Endothelial cell of umbilical vein (primary cell): ENCODE measurements at regions not wholly inside any gene's neighbourhood (a gene's known extent, or its start where the extent isn't known, plus 50 kb on each side); places are given as distances from the start of the nearest gene placed in this dataset.

ENCODE experiments used
- BruUV-seq: library from RNA; stranded (reverse); fragments of 400-500 nt; replicated peaks from 2 replicates; lab custom pipeline; 2021; lab: Mats Ljungman, UMichigan
- CTCF ChIA-PET: fragments of 300-600, 350-600 bp; sonication (Branson Sonifier 250); formaldehyde crosslinking; loops from one replicate; lab custom pipeline; 2021; ENCODE audit warnings: antibody characterized with exemption, inconsistent platforms; lab: Charles Lee
- POLR2A ChIA-PET: fragments of 300-600, 350-600 bp; sonication (Branson Sonifier 250); formaldehyde crosslinking; loops from one replicate; lab custom pipeline; 2021; ENCODE audit warnings: antibody characterized with exemption, inconsistent platforms; lab: Charles Lee
- DNase-seq: peaks from one replicate; pipeline ENCODE4 v3.0.0-alpha.2; 2011; ENCODE audit warnings: low read depth, low spot score
- FAIRE-seq: peaks from 2 replicates; lab custom pipeline; 2011; peaks lifted over from hg19 to GRCh38; lab: Jason Lieb, UNC
- H2AFZ ChIP-seq: 2 replicates; pipeline ENCODE4 v1.6.0; 2012; ENCODE audit warnings: low read depth, low read length, control low read depth, inconsistent platforms
- H3K27ac ChIP-seq: 2 replicates; pipeline ENCODE4 v1.5.1; 2011; ENCODE audit warnings: low read depth, mild to moderate bottlenecking, control low read depth, low read length, moderate library complexity; ENCODE audit not compliant: insufficient read depth
- H3K27me3 ChIP-seq, 2 experiments: 2 replicates each; pipeline versions ENCODE4 v1.6.0 to v1.6.1; 2011; ENCODE audit warnings: low read length in 2 of 2, mixed read lengths in 1 of 2; ENCODE audit not compliant: control insufficient read depth in 2 of 2, insufficient read depth in 2 of 2
- H3K36me3 ChIP-seq, 2 experiments: 2 replicates in 1 of 2; 3 replicates in 1 of 2; pipeline ENCODE4 v1.5.1; 2011; ENCODE audit warnings: low read length in 2 of 2, mild to moderate bottlenecking in 1 of 2, moderate library complexity in 1 of 2; ENCODE audit not compliant: control insufficient read depth in 2 of 2, insufficient read depth in 2 of 2; ENCODE audit errors: extremely low read depth in 1 of 2
- H3K4me1 ChIP-seq: 3 replicates; pipeline ENCODE4 v1.5.1; 2011; ENCODE audit warnings: mild to moderate bottlenecking, low read length; ENCODE audit not compliant: control insufficient read depth, insufficient read depth; ENCODE audit errors: extremely low read depth
- H3K4me2 ChIP-seq: 2 replicates; pipeline ENCODE4 v1.6.1; 2011; ENCODE audit warnings: low read length, control low read depth, mixed read lengths; ENCODE audit not compliant: insufficient read depth
- H3K4me3 ChIP-seq, 3 experiments: fragments of 200-600 bp in 1 of 3; sonication (generic), shearing (Covaris generic) in 1 of 3; replicated peaks in 1 of 3; 2 replicates each; pipeline ENCODE4 v1.5.1; 2011 to 2016; ENCODE audit warnings: control low read depth in 3 of 3, low read length in 3 of 3, mild to moderate bottlenecking in 2 of 3, inconsistent platforms in 1 of 3, low read depth in 1 of 3, moderate library complexity in 1 of 3; ENCODE audit not compliant: insufficient read depth in 1 of 3
- H3K79me2 ChIP-seq: 2 replicates; pipeline ENCODE4 v1.6.0; 2012; ENCODE audit warnings: low read length, inconsistent platforms; ENCODE audit not compliant: control insufficient read depth, insufficient read depth
- H3K9ac ChIP-seq: replicated peaks from 2 replicates; pipeline ENCODE3; 2011; ENCODE audit warnings: low read length, control low read depth; ENCODE audit not compliant: insufficient read depth; ENCODE audit errors: extremely low read depth
- H3K9me1 ChIP-seq: replicated peaks from 3 replicates; pipeline ENCODE4 v1.6.0; 2011; ENCODE audit warnings: mild to moderate bottlenecking, low read length; ENCODE audit not compliant: control insufficient read depth, insufficient read depth; ENCODE audit errors: extremely low read depth
- H3K9me3 ChIP-seq: replicated peaks from 2 replicates; pipeline ENCODE4 v1.5.1; 2012; ENCODE audit warnings: low read length, inconsistent platforms; ENCODE audit not compliant: control insufficient read depth, insufficient read depth
- H4K20me1 ChIP-seq: replicated peaks from 2 replicates; pipeline ENCODE3; 2011; ENCODE audit warnings: mild to moderate bottlenecking, low read length; ENCODE audit not compliant: control insufficient read depth, insufficient read depth; ENCODE audit errors: extremely low read depth
- EZH2 ChIP-seq: IDR thresholded peaks from 2 replicates; pipeline ENCODE4 v1.6.1; 2012; ENCODE audit warnings: borderline replicate concordance, low read depth, mild to moderate bottlenecking, moderate library complexity, low read length, inconsistent platforms; ENCODE audit not compliant: severe bottlenecking
- FOS ChIP-seq: IDR thresholded peaks from 2 replicates; pipeline ENCODE4 v1.6.1; 2011; ENCODE audit warnings: mild to moderate bottlenecking, low read length, moderate library complexity, borderline replicate concordance; ENCODE audit not compliant: insufficient read depth
- GATA2 ChIP-seq: IDR thresholded peaks from 2 replicates; pipeline ENCODE4 v1.7.0; 2011; ENCODE audit warnings: low read depth, mild to moderate bottlenecking, moderate library complexity, mixed read lengths, low read length; ENCODE audit not compliant: insufficient read length, insufficient read depth
- JUN ChIP-seq: IDR thresholded peaks from 2 replicates; pipeline ENCODE4 v1.6.1; 2011; ENCODE audit warnings: borderline replicate concordance, low read depth; ENCODE audit not compliant: insufficient read length, insufficient read depth
- MYC ChIP-seq: IDR thresholded peaks from one replicate; pipeline ENCODE4 v1.6.1; 2011; ENCODE audit warnings: mild to moderate bottlenecking, low read depth, low read length
- POLR2A ChIP-seq: IDR thresholded peaks from 2 replicates; pipeline ENCODE4 v1.6.1; 2012; ENCODE audit warnings: low read depth, mild to moderate bottlenecking, control low read depth, low read length
- POLR2AphosphoS5 ChIP-seq: IDR thresholded peaks from 2 replicates; pipeline ENCODE4 v1.6.1; 2012; ENCODE audit warnings: low read depth, mild to moderate bottlenecking, control low read depth, low read length, moderate library complexity; ENCODE audit not compliant: insufficient read depth
- dilution Hi-C: fragments of 300-500 bp; cut with MboI; formaldehyde crosslinking; loops from one replicate; pipeline ENCODE4 v1.15.0; 2019; ENCODE audit warnings: low sequenced_read_pairs; ENCODE audit not compliant: extremely low pct_ligation_motif_present
- intact Hi-C: fragments of 100-400 bp; cut with micrococcal nuclease; formaldehyde crosslinking; loops from one replicate; pipeline ENCODE4 v1.10.0; 2022
- TF ChIP-seq, protein P1 (sequence below), 2 donors: IDR thresholded peaks; 1 replicate in 1 of 2; 2 replicates in 1 of 2; pipeline ENCODE4 v1.5.1; 2011; ENCODE audit warnings: low read length in 2 of 2, mild to moderate bottlenecking in 2 of 2, moderate library complexity in 2 of 2, control low read depth in 1 of 2, inconsistent platforms in 1 of 2, low read depth in 1 of 2; ENCODE audit not compliant: insufficient read depth in 1 of 2; ENCODE audit errors: extremely low read depth in 1 of 2
- TF ChIP-seq, protein P2 (sequence below): IDR thresholded peaks from 2 replicates; pipeline ENCODE4 v1.6.1; 2011; ENCODE audit not compliant: insufficient read depth, insufficient read length

DNA sequence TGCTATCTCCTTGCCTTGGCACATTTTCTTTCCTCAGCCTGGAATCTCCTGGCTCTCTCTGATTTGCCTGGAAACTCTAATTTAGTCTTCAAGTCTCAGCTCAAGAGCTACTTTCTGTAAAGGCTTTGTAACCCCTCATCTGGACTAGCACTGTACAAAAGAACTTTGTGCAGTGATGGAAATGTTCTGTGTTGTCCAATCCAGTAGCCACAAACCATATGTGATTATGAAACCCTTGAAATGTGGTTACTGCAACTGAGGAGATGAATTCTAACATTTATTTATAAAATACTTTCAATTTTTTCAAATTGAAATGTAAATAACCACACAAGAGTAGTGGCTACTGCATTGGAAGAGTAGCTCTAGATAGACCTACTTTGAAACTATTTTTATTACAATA, 66.6 kb upstream of the HS3ST1 start:
- Histone ChIP-seq H3K4me3 (no peak overlapping the region), H3K27me3 (no peaks in the 10 kb centered on the region), H3K9me3 (no peaks in the 10 kb centered on the region), H2AFZ (no peak overlapping the region), H3K4me2 (no peak overlapping the region), H3K9ac (no peak overlapping the region), H3K79me2 (no peaks in the 10 kb centered on the region), H4K20me1 (no peaks in the 10 kb centered on the region), H3K36me3 (no peaks in the 10 kb centered on the region), H3K9me1 (no peaks in the 10 kb centered on the region), H3K27ac (no peak overlapping the region), H3K4me1 (no peaks in the 10 kb centered on the region)
- intact Hi-C loops, result no loop called here
- no TSS peak for BruUV-seq
- CTCF ChIA-PET, result no interaction called here
- DNase-seq (no peak), FAIRE-seq (no peak)
- TF ChIP-seq POLR2A (no peak), POLR2AphosphoS5 (no peak), EZH2 (no peak), JUN (no peak), GATA2 (no peak), FOS (no peak), MYC (no peak)
- TF ChIP-seq, protein P1, sequence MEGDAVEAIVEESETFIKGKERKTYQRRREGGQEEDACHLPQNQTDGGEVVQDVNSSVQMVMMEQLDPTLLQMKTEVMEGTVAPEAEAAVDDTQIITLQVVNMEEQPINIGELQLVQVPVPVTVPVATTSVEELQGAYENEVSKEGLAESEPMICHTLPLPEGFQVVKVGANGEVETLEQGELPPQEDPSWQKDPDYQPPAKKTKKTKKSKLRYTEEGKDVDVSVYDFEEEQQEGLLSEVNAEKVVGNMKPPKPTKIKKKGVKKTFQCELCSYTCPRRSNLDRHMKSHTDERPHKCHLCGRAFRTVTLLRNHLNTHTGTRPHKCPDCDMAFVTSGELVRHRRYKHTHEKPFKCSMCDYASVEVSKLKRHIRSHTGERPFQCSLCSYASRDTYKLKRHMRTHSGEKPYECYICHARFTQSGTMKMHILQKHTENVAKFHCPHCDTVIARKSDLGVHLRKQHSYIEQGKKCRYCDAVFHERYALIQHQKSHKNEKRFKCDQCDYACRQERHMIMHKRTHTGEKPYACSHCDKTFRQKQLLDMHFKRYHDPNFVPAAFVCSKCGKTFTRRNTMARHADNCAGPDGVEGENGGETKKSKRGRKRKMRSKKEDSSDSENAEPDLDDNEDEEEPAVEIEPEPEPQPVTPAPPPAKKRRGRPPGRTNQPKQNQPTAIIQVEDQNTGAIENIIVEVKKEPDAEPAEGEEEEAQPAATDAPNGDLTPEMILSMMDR (IDR thresholded peaks at IDR 0.05; ENCODE audit: extremely low read depth in 1 of 2, insufficient read depth in 1 of 2, low read depth in 1 of 2, low read length in 2 of 2), result no peak
- TF ChIP-seq, protein P2, sequence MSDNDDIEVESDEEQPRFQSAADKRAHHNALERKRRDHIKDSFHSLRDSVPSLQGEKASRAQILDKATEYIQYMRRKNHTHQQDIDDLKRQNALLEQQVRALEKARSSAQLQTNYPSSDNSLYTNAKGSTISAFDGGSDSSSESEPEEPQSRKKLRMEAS, result no peak
- dilution Hi-C loops, result no loop called here
- POLR2A ChIA-PET, result no interaction called here
